SU-DHL-6 (cell line): ENCODE measurements at regions not wholly inside any gene's neighbourhood (a gene's known extent, or its start where the extent isn't known, plus 50 kb on each side); places are given as distances from the start of the nearest gene placed in this dataset.

Experiments
- EZH2phosphoT487 ChIP-seq: fragments of 200-600 bp; sonication (generic), shearing (Covaris generic); conservative IDR thresholded peaks from 2 replicates; pipeline ENCODE4 v1.6.1; 2018; ENCODE audit warnings: mild to moderate bottlenecking, antibody characterized with exemption, low read length, moderate library complexity, mixed read lengths
- TF ChIP-seq, protein P1 (sequence below): fragments of 200-600 bp; sonication (generic); IDR thresholded peaks from one replicate; pipeline ENCODE4 v1.5.1; 2017; ENCODE audit warnings: antibody characterized with exemption, mild to moderate bottlenecking, low read length, moderate library complexity; ENCODE audit not compliant: insufficient read depth, poor library complexity, severe bottlenecking

GRCh38 chr5:143663872-143664271, 148.1 kb upstream of the HMHB1 start:
- TF ChIP-seq, protein P1, sequence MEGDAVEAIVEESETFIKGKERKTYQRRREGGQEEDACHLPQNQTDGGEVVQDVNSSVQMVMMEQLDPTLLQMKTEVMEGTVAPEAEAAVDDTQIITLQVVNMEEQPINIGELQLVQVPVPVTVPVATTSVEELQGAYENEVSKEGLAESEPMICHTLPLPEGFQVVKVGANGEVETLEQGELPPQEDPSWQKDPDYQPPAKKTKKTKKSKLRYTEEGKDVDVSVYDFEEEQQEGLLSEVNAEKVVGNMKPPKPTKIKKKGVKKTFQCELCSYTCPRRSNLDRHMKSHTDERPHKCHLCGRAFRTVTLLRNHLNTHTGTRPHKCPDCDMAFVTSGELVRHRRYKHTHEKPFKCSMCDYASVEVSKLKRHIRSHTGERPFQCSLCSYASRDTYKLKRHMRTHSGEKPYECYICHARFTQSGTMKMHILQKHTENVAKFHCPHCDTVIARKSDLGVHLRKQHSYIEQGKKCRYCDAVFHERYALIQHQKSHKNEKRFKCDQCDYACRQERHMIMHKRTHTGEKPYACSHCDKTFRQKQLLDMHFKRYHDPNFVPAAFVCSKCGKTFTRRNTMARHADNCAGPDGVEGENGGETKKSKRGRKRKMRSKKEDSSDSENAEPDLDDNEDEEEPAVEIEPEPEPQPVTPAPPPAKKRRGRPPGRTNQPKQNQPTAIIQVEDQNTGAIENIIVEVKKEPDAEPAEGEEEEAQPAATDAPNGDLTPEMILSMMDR = no peak
- TF ChIP-seq EZH2phosphoT487 = no peak
